HG02610 (cell line): ENCODE measurements at regions not wholly inside any gene's neighbourhood (a gene's known extent, or its start where the extent isn't known, plus 50 kb on each side); places are given as distances from the start of the nearest gene placed in this dataset.
A peak's percentile ranks its signal among the peaks of the same experiment; 100 is the strongest.

ENCODE experiments used
- ATAC-seq: cut with Tn5 transposase; IDR thresholded peaks from one replicate; pipeline ENCODE4 v1.9.1; 2021; ENCODE audit warnings: mild to moderate bottlenecking, moderate library complexity; ENCODE audit not compliant: unreplicated experiment

DNA sequence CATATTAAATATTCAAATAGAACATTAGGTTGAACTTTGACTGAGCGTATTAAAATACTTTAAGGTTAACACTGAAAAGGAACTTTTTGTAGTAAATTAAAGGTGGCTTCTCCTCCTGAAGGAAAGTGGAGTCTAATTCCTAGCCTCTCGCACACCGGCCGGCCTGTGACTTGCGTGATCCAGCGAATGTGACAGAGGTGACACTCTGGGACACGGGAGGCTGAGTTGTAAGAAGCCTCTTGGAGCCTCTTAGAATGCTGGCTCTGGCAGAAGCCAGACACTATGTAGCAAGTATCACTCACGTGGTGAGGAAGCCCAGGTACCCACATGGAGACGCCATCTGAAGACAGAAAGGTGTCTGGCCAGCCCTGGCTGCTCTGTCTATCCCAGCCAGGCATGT is 64.9 kb upstream of the NSMCE3 start:
- no peak for ATAC-seq

DNA sequence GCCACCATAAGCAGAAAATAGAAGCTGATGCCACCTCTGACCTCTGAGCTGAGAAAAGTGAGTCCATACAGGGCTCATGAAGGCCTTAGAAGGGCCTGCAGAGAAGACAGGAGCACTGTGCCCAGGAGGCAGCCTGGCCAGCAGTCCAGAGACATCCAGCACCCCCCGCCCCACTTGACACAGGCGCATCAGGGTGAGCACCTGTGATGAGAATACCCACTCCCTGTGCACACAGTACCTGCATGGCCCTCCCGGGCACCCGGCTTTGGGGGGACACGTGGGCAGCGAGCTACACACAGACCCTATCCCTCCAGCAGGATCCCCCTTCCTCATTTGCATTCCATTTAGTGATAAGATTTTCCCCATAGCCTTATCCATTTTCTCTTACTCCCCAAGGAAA is 63.6 kb upstream of the NSMCE3 start:
- ATAC-seq, result no peak

DNA sequence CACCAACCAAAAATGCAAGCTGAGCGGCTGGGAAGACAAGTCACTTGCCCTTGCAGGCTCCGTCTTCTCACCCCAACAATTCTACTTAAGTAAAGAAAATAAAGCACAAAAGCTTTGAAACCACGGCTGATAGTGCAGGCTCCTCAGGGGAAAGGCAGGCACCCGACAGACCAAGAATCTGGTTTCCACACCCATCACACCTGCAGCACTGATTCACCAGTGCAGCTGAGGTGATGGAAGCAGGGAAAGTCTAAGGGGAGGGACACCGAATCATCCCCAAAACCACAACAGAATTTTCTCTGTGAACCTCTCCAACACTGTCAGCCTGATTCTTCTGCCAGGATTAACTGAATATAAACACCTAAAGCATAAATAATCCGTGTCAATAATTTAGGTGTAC is 62.0 kb upstream of the NSMCE3 start:
- ATAC-seq, result no peak

DNA sequence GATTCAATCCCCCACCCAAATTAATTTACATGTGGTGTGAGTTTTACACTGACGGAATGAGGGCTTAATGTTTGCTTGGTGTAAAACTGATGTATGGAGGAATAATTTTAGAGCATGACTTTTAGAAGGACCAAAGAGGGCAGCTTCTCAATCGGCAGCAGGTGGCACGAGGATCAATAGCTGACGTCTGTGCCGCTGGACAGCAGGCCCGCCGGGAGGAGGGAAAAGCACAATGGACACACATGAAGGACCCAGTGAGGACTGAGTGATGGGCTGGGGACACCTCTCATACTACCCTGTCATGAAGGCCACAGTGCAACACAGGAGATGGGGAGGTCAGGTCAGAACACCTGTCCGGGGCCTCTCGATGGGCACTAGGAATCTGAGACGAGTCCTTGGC is 61.4 kb upstream of the NSMCE3 start:
- no peak for ATAC-seq

DNA sequence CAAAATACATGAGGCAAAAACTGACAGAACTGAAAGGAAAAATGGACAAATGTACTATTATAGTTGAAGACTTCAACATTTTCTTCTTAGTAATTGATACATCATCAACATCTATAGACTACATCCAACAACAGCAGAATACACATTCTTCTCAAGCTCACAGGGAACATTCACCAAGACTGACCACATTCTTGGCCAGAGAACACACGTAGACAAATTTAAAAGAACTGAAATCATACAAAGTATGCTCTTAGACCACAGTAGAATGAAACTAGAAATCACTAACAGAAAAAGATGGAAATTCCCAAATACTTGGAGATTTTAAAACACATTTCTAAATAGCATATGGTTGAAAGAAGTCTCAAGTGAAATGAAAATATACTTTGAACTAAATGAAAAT is 55.1 kb upstream of the NSMCE3 start:
- ATAC-seq, result no peak

DNA sequence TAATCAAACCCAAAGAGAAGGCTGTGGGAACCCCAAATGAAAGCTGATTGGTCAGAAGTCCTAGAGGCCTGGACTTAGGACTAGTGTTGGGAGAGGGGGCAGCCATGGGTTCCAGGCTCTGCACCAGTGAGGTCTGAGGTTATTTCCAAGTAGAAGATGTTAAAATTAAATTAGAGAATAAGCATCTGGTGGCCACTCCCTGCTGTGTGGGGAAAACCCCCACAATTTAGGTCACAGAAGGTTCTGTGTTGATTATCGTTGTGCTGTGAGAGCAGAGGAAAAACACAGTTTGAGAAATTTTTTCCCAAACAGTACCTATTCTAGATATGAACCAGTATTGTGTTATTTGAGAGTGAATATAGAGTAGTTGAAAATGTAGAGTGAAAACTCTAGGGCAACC is 53.9 kb upstream of the NSMCE3 start:
- peak; percentile 45 for ATAC-seq

DNA sequence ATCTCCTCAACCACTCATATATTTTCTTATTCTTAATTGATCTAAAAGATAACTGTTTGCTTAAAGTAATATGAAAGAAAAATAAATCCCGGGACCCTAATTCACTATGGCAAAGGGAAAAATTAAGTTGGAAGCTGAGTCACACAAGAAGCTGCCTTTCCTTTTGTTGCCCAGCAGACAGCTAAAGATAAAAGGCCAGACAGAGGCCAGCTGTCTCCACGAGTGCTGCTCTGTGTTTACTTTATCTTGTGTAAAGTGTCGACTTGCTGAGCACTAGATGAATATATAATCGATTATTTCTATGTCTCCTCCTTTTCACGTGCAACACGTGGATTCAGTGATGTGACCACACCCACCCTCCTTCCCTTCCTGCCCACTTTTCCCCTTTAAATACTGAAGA is 52.8 kb upstream of the NSMCE3 start:
- no peak for ATAC-seq

DNA sequence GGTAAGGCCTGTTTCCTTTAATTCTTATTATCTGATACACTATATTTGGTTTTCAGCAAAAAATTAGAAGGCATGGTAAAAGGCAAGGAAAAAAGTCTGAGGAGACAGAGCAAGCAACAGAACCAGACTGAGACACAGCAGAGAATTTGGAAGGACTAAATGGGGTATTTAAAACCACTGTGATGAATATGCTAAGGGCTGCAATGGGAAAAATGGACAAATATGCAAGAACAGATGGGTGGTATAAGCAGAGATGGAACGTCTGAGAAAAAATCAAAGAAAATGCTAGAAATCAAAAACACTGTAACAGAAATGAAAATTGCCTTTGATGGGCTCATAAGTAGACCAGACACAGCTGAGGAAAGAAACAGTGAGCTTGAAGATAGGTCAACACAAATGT is 50.8 kb upstream of the NSMCE3 start:
- no peak for ATAC-seq

DNA sequence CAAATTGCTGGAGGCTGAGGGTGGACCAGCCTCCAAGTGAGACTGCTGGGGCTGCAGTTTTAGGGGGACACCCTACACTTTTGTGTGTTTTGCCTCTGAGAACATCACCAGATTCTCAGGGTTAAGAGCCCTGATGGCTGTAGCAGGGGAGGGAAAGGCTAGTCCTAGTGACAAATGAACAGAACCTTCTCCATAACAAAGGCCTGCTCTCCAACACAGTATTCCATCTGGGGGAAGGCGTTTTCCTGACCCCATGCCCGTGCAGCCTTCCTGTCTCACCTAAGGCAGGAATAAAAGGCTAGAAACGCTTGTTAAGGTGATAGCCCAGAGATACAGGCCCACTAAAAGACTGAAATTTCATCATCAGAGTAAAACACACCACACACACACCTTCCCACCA is 50.2 kb upstream of the NSMCE3 start:
- ATAC-seq, result no peak
